SK-N-SH (cell line): ENCODE measurements at regions not wholly inside any gene's neighbourhood (a gene's known extent, or its start where the extent isn't known, plus 50 kb on each side); places are given as distances from the start of the nearest gene placed in this dataset.

ENCODE experiments used
- CTCF ChIA-PET: fragments of 300-600, 350-600 bp; formaldehyde crosslinking; extraction: SDS; loops from one replicate; lab custom pipeline; 2021; lab: Yijun Ruan, JAX
- POLR2A ChIA-PET: fragments of 350-600 bp; sonication (Branson Sonifier 250); formaldehyde crosslinking; extraction: SDS; loops from one replicate; lab custom pipeline; 2020; ENCODE audit warnings: antibody characterized with exemption, inconsistent platforms; lab: Yijun Ruan, JAX
- DNase-seq: peaks from one replicate; pipeline ENCODE4 v3.0.0; 2012
- H2AFZ ChIP-seq: fragments of 200-600 bp; sonication (generic); 2 replicates; pipeline ENCODE4 v1.8.1; 2016; ENCODE audit warnings: antibody characterized with exemption, mild to moderate bottlenecking, low read depth
- H3F3A ChIP-seq: fragments of 200-600 bp; sonication (generic); replicated peaks from 2 replicates; pipeline ENCODE3; 2016; ENCODE audit warnings: antibody characterized with exemption, mild to moderate bottlenecking; ENCODE audit not compliant: insufficient read depth
- H3K27ac ChIP-seq, 2 experiments: fragments of 200-500 bp in 1 of 2; fragments of 200-600 bp in 1 of 2; sonication (Bioruptor generic) in 1 of 2; sonication (generic), shearing (Covaris generic) in 1 of 2; 2 replicates each; pipeline versions ENCODE4 v1.5.1 to v1.6.1; 2014 to 2016; ENCODE audit warnings: low read depth in 2 of 2, inconsistent platforms in 1 of 2, low read length in 1 of 2, mild to moderate bottlenecking in 1 of 2, mixed read lengths in 1 of 2
- H3K27me3 ChIP-seq: fragments of 200-600 bp; sonication (generic), shearing (Covaris generic); 2 replicates; pipeline ENCODE4 v1.6.1; 2016; ENCODE audit warnings: mixed run types; ENCODE audit not compliant: insufficient read depth
- H3K36me3 ChIP-seq, 2 experiments: fragments of 200-500 bp in 1 of 2; fragments of 200-600 bp in 1 of 2; sonication (Bioruptor generic) in 1 of 2; sonication (generic) in 1 of 2; replicated peaks in 1 of 2; 2 replicates each; pipeline versions ENCODE3 to v1.5.1; 2014 to 2016; ENCODE audit warnings: low read length in 1 of 2, mild to moderate bottlenecking in 1 of 2; ENCODE audit not compliant: insufficient read depth in 2 of 2, control insufficient read depth in 1 of 2
- H3K4me1 ChIP-seq, 2 experiments: fragments of 200-500 bp in 1 of 2; fragments of 200-600 bp in 1 of 2; sonication (Bioruptor generic) in 1 of 2; sonication (generic), shearing (Covaris generic) in 1 of 2; 2 replicates each; pipeline versions ENCODE4 v1.5.1 to v1.6.1; 2014 to 2016; ENCODE audit warnings: low read depth in 1 of 2, low read length in 1 of 2, mixed run types in 1 of 2; ENCODE audit not compliant: insufficient read depth in 2 of 2, control insufficient read depth in 1 of 2
- H3K4me2 ChIP-seq: fragments of 200-600 bp; sonication (generic), shearing (Covaris generic); 2 replicates; pipeline ENCODE4 v1.6.1; 2017; ENCODE audit warnings: mixed run types
- H3K4me3 ChIP-seq, 2 experiments: fragments of 200-500 bp in 1 of 2; fragments of 200-600 bp in 1 of 2; sonication (Bioruptor generic) in 1 of 2; sonication (generic), shearing (Covaris generic) in 1 of 2; 2 replicates each; pipeline versions ENCODE4 v1.5.1 to v1.8.1; 2014 to 2016; ENCODE audit warnings: low read depth in 2 of 2, inconsistent platforms in 1 of 2, low read length in 1 of 2, mild to moderate bottlenecking in 1 of 2, mixed read lengths in 1 of 2, moderate library complexity in 1 of 2
- H3K79me2 ChIP-seq: fragments of 200-600 bp; sonication (generic); 2 replicates; pipeline ENCODE4 v1.8.1; 2017; ENCODE audit warnings: mild to moderate bottlenecking; ENCODE audit not compliant: insufficient read depth
- H3K9ac ChIP-seq: fragments of 200-600 bp; sonication (generic); 2 replicates; pipeline ENCODE4 v1.6.1; 2017; ENCODE audit warnings: mixed run types
- H3K9me2 ChIP-seq: fragments of 200-600 bp; sonication (generic); 2 replicates; pipeline ENCODE4 v1.6.1; 2017; ENCODE audit warnings: mixed run types
- H3K9me3 ChIP-seq: fragments of 200-600 bp; sonication (generic); 2 replicates; pipeline ENCODE4 v1.6.1; 2017; ENCODE audit warnings: mixed run types, mild to moderate bottlenecking, moderate library complexity
- H4K20me1 ChIP-seq: fragments of 200-600 bp; sonication (generic); 2 replicates; pipeline ENCODE4 v1.6.1; 2017; ENCODE audit warnings: mild to moderate bottlenecking, mixed run types; ENCODE audit not compliant: insufficient read depth
- EP300 ChIP-seq, 2 experiments: IDR thresholded peaks; 2 replicates each; pipeline versions ENCODE4 v1.4.0 to v1.6.1; 2012; ENCODE audit warnings: borderline replicate concordance in 1 of 2, low read depth in 1 of 2, low read length in 1 of 2
- EZH2phosphoT487 ChIP-seq: fragments of 200-600 bp; sonication (generic); IDR thresholded peaks from 2 replicates; pipeline ENCODE4 v1.6.1; 2017; ENCODE audit warnings: low read depth, mixed run types, mild to moderate bottlenecking, antibody characterized with exemption, moderate library complexity, borderline replicate concordance
- FOSL2 ChIP-seq: IDR thresholded peaks from 2 replicates; pipeline ENCODE4 v1.4.0; 2012; ENCODE audit warnings: low read depth, mild to moderate bottlenecking, moderate library complexity, borderline replicate concordance
- FOXJ3 ChIP-seq: sonication (generic); formaldehyde crosslinking; IDR thresholded peaks from 2 replicates; pipeline ENCODE4 v1.5.1; 2020; ENCODE audit warnings: mild to moderate bottlenecking, missing genetic modification reagents
- GABPA ChIP-seq: IDR thresholded peaks from 2 replicates; pipeline ENCODE4 v1.4.0; 2012; ENCODE audit warnings: low read depth, mild to moderate bottlenecking
- GATA2 ChIP-seq: sonication (generic); formaldehyde crosslinking; IDR thresholded peaks from 2 replicates; pipeline ENCODE4 v1.5.0; 2020; ENCODE audit warnings: mild to moderate bottlenecking, missing genetic modification reagents
- NFIC ChIP-seq: IDR thresholded peaks from 2 replicates; pipeline ENCODE4 v1.4.0; 2012; ENCODE audit warnings: borderline replicate concordance
- NRF1 ChIP-seq: IDR thresholded peaks from 2 replicates; pipeline ENCODE4 v1.6.1; 2012; ENCODE audit warnings: low read depth, mild to moderate bottlenecking, low read length
- PBX3 ChIP-seq: IDR thresholded peaks from 2 replicates; pipeline ENCODE4; 2012
- RAD21 ChIP-seq: IDR thresholded peaks from 2 replicates; pipeline ENCODE4 v1.6.1; 2012; ENCODE audit warnings: mild to moderate bottlenecking, low read length
- RCOR1 ChIP-seq: fragments of 150-350 bp; IDR thresholded peaks from 2 replicates; pipeline ENCODE4 v1.6.1; 2017; ENCODE audit warnings: antibody characterized with exemption, low read length
- RFX5 ChIP-seq: IDR thresholded peaks from 2 replicates; pipeline ENCODE4 v1.6.1; 2012; ENCODE audit warnings: mild to moderate bottlenecking, improper control_type of control experiment, low read length
- RXRA ChIP-seq: IDR thresholded peaks from 2 replicates; pipeline ENCODE4 v1.4.0; 2012; ENCODE audit warnings: low read depth, mild to moderate bottlenecking, borderline replicate concordance
- SIN3A ChIP-seq: IDR thresholded peaks from 2 replicates; pipeline ENCODE4 v1.6.1; 2012; ENCODE audit warnings: low read depth, mild to moderate bottlenecking, low read length, moderate library complexity, borderline replicate concordance
- SMC3 ChIP-seq: IDR thresholded peaks from 2 replicates; pipeline ENCODE4 v1.6.1; 2012; ENCODE audit warnings: low read depth, low read length, improper control_type of control experiment
- WGBS: methylation state at CpG from one replicate; pipeline ENCODE4 v1.1.6; 2017; ENCODE audit warnings: low lambda C conversion rate; 5-methylcytosine and 5-hydroxymethylcytosine counted together
- TF ChIP-seq, protein P1 (sequence below): IDR thresholded peaks from 2 replicates; pipeline ENCODE4 v1.4.0; 2012; ENCODE audit warnings: low read depth, borderline replicate concordance
- TF ChIP-seq, protein P2 (sequence below): IDR thresholded peaks from 2 replicates; pipeline ENCODE4 v1.6.1; 2012; ENCODE audit warnings: mild to moderate bottlenecking, low read depth, low read length, moderate library complexity
- TF ChIP-seq, protein P3 (sequence below): IDR thresholded peaks from 2 replicates; pipeline ENCODE4 v1.4.0; 2012; ENCODE audit warnings: low read depth

DNA sequence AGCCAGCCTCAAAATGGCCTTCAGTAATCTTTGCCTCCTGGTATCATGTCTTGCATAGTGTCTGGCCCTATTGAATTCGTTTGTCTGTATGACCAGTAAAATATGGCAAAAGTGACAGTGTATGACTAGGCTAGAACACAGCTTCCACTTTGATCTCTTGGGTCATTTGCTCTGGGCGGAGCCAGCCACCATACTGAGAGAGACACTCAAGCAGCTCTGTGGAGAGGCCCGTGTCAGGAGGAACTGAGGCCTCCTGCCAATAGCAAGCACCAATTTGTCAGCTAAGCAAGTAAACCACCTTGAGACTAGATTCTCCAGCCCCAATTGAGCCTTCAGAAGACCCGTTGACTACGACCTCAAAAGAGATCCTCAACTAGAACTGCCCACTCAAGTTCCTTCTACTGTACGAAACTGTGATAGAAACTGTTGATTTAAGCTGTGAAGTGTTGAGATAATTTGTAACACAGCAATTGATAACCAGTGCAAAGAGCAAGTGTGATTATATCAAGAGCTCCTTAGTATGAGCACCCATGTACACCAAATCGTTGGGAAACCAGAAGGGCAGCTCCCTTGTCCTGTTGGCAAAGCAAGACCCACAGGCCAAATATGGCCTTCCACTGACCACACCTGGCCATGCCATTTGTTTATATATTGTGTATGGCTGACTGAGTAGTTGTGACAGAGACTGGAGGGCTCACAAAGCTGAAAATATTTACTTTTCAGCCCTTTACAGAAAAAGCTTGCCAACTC is 52.7 kb upstream of the SERBP1 start:
- Histone ChIP-seq H3K9me2 (no peaks in the 10 kb centered on the region), H2AFZ (no peak overlapping the region), H3K9ac (no peak overlapping the region), H3K4me1 (peaks cover 0 to 2% of the 10 kb centered on the region in 2 experiments; a peak in 1 of 4 replicates), H3K27ac (no peak overlapping the region), H3K36me3 (no peaks in the 10 kb centered on the region), H3K4me3 (no peak overlapping the region), H3K79me2 (no peaks in the 10 kb centered on the region), H3F3A (no peaks in the 10 kb centered on the region), H3K4me2 (no peak overlapping the region), H3K27me3 (no peaks in the 10 kb centered on the region), H4K20me1 (no peaks in the 10 kb centered on the region), H3K9me3 (no peaks in the 10 kb centered on the region)
- whole genome bisulfite sequencing = 71% methylated on average over 6 of the region's 7 CpGs
- ChIA-PET CTCF (interaction anchor here (0.8 to 2.1 kb wide), 3 partner anchors 8 to 135 kb away, joined by 4 to 10 read pairs (median 6); no protein-coding TSS in a partner anchor), POLR2A (no interaction called here)
- no peak for DNase-seq
- TF ChIP-seq, protein P1, sequence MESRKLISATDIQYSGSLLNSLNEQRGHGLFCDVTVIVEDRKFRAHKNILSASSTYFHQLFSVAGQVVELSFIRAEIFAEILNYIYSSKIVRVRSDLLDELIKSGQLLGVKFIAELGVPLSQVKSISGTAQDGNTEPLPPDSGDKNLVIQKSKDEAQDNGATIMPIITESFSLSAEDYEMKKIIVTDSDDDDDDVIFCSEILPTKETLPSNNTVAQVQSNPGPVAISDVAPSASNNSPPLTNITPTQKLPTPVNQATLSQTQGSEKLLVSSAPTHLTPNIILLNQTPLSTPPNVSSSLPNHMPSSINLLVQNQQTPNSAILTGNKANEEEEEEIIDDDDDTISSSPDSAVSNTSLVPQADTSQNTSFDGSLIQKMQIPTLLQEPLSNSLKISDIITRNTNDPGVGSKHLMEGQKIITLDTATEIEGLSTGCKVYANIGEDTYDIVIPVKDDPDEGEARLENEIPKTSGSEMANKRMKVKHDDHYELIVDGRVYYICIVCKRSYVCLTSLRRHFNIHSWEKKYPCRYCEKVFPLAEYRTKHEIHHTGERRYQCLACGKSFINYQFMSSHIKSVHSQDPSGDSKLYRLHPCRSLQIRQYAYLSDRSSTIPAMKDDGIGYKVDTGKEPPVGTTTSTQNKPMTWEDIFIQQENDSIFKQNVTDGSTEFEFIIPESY = no peak
- no peak for TF ChIP-seq FOXJ3
- no peak for TF ChIP-seq SMC3
- no peak for TF ChIP-seq EZH2phosphoT487
- TF ChIP-seq RXRA = no peak
- no peak for TF ChIP-seq EP300 (IDR thresholded peaks at IDR 0.05; ENCODE audit: borderline replicate concordance in 1 of 2, low read depth in 1 of 2, low read length in 1 of 2)
- no peak for TF ChIP-seq GATA2 (CRISPR knock-in tag)
- no peak for TF ChIP-seq SIN3A
- TF ChIP-seq, protein P2, sequence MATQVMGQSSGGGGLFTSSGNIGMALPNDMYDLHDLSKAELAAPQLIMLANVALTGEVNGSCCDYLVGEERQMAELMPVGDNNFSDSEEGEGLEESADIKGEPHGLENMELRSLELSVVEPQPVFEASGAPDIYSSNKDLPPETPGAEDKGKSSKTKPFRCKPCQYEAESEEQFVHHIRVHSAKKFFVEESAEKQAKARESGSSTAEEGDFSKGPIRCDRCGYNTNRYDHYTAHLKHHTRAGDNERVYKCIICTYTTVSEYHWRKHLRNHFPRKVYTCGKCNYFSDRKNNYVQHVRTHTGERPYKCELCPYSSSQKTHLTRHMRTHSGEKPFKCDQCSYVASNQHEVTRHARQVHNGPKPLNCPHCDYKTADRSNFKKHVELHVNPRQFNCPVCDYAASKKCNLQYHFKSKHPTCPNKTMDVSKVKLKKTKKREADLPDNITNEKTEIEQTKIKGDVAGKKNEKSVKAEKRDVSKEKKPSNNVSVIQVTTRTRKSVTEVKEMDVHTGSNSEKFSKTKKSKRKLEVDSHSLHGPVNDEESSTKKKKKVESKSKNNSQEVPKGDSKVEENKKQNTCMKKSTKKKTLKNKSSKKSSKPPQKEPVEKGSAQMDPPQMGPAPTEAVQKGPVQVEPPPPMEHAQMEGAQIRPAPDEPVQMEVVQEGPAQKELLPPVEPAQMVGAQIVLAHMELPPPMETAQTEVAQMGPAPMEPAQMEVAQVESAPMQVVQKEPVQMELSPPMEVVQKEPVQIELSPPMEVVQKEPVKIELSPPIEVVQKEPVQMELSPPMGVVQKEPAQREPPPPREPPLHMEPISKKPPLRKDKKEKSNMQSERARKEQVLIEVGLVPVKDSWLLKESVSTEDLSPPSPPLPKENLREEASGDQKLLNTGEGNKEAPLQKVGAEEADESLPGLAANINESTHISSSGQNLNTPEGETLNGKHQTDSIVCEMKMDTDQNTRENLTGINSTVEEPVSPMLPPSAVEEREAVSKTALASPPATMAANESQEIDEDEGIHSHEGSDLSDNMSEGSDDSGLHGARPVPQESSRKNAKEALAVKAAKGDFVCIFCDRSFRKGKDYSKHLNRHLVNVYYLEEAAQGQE = no peak
- no peak for TF ChIP-seq RFX5
- no peak for TF ChIP-seq GABPA
- no peak for TF ChIP-seq NRF1
- TF ChIP-seq FOSL2 = no peak
- no peak for TF ChIP-seq NFIC
- no peak for TF ChIP-seq RCOR1
- TF ChIP-seq, protein P3, sequence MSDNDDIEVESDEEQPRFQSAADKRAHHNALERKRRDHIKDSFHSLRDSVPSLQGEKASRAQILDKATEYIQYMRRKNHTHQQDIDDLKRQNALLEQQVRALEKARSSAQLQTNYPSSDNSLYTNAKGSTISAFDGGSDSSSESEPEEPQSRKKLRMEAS = no peak
- TF ChIP-seq RAD21 = no peak
- TF ChIP-seq PBX3 = no peak
